ENCODE measurements at regions not wholly inside any gene's neighbourhood (a gene's known extent, or its start where the extent isn't known, plus 50 kb on each side); places are given as distances from the start of the nearest gene placed in this dataset.

DNA sequence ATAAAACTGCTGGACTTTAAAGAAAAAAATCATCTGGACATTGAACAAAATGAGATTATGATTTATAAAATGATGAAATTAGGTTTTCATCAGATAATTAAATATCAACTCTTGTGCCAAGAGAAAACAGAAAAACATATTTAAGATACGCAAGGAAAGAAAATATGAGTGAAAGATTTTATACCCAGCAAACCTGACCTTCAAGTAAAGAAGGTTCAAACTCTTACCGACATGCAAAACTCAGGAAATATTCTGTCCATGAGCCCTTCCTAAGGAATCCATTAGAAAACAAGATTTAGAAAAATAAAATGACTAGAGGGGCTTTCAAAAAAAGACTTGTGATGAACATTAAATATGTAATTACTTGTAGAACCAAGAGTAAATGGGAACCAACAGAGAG, 257.2 kb upstream of the ARID1B start:
- no peak for DNase-seq (ENCODE audit: low read depth)

DNA sequence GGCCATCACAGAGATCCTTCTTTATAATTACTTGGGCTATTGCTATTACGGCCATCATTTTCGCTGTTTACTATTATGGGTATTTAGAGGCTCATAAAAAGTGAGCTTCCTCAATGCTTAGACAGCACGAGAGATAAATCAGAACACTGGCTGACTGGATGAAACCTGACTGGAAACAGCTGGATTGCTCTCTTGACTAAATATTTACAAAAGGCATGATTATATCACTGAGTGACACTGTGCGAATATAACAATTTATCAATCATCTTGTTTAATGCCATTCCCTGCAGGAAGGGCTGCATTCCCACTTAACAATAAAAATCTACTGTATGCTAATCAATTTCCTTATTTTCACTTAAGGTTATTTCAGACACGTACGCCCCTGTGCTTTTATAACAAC, 260.1 kb upstream of the ARID1B start:
- DNase-seq (ENCODE audit: low read depth): no peak

DNA sequence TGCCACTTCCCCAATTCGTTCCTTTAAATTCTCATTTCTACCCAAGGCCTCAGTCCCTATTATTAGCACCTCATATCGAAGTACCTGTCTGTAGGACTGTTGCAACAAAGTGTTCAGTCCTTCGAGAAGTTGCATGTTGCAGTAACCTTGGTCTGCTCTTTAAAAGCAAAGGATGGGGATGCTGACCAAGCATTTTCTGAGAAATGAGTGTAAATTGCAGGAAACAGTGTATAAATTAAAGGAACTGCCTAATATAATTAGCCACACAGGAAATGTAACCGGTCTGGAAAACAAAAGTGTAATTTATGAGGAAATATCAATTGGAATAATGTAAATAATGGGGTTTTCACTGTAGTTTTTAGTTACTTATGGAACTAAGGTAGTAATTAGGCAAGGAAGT, 261.9 kb upstream of the ARID1B start:
- no peak for DNase-seq (ENCODE audit: low read depth)

DNA sequence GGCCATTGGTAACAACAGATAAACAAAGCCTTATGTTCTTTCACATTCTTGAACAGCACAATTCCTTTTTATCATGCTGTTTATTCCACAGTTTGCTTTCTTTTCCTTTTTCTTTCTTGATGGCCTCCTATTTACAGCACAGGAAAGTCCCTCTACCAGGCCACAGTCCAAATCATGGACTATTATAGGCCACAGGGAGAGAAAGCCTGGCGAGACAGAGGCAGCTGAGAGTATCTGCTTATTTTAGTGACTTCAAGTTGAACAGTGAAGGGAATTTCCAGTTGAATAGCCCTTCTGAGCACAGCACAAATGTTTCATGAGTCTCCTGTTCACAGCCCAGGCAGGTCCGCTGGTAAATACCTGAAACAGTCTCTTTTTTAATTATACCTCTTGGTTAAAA, 263.7 kb upstream of the ARID1B start:
- DNase-seq (ENCODE audit: low read depth): no peak

DNA sequence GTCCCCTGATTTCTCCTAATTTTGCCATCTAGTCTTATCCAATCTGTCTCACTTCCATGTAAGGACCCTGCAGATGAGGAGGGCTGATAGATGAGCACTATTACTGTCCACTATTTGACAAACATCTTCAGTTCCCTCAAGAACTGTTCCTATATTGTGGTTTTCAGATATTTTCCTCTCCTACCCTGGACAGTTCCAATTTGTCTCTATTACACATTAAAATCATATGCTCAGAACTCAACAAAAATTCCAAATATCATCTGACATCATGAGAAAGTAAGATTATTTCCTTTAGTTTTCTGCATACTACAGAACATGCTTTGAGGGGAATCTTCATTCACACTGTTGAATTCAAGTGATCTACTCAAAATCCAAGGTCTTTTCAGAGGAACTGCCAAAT, 265.6 kb upstream of the ARID1B start:
- no peak for DNase-seq (ENCODE audit: low read depth)

DNA sequence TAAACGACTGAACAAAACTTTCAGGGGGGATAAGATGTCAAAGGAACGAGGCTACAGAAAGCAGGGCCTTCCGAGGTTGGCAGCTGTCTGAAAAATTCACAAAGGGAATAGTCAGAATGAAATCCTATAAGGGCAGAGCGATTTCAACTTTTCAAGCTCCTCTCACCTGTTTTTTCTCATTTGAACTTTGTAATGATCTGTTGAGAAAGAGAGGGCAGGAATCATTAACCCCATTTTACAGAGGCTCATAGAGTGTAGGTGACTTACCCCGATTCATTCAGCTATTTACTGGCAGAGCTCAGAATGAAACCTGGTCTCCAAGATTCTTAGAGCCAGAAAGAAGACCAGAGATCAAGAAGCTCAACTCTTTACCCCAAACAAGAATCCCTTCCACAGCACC, 266.1 kb upstream of the ARID1B start:
- no peak for DNase-seq (ENCODE audit: low read depth)

DNA sequence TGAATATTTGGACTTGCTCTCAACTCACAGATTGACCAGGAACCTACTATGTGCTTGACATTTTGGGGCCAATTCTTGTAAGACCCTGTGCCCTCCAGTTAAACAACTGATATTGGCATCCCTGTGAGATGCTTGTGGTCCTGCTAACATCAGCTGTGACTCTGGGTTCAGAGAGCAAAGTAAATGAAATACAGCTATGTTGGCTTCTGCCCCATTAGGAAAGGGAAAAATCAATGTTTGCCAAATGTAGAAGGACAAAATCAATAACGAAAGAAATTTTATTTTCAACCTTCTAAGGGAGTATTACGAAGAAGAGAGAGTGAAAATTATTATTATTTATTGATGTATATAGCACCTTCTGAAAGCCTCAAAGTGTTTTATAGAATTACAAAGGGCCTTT, 266.9 kb upstream of the ARID1B start:
- no peak for DNase-seq (ENCODE audit: low read depth)

DNA sequence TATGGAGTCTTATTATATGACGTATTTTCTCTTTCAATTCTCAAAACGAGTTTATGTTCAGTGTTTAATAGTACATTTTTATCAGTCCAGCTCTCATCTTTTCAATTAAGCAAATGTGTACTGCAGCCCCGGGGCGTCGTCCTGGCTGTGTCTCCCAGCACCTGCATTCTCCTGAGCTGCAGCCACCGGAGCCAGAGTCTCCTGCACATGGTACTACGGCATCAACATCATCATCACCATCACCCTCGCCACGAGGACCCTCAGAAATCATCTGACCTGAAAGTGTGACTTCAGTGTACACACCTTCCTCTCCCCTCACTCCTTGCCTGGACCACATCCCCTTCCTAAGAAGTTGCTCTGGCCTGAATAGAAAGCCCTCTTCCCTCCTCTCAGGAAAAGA, 267.7 kb upstream of the ARID1B start:
- DNase-seq (ENCODE audit: low read depth): no peak

DNA sequence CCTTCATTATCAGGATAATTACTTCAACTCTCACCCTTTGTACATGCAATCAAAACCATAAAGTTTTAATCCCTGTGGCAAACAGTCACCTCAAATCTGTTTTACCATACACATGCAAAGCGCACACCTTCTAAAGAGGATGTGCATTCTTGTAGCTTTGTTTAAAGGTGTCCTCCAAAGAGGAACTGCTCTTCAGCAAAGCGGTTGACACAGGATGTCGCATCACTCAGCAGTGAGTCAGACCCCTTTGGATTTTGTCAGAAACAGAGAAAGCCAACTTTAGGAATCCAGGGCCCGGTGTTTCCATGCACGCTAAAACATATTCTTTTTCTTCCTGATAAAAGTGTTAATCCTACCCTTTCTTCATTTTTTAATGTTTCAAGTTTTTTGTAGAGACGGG, 268.3 kb upstream of the ARID1B start:
- no peak for DNase-seq (ENCODE audit: low read depth)

DNA sequence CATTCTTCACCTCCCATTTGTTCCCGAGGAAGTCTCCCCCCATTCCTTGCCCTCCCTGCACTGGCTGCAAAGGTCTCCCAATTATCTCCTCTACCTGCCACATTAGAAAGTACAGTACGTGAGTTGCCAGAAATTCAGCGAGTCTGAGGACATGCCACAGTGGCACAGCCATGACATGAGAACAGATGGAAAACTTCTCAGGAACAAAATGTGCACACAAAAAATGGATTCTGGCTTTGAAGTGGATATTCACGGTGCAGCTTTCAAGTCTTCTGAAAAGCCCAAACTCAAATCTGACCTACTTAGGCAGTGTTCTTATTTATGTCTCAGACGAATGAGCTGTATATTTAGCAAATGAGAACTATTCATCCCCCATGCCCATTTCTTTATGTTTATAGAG, 269.1 kb upstream of the ARID1B start:
- no peak for DNase-seq (ENCODE audit: low read depth)

DNA sequence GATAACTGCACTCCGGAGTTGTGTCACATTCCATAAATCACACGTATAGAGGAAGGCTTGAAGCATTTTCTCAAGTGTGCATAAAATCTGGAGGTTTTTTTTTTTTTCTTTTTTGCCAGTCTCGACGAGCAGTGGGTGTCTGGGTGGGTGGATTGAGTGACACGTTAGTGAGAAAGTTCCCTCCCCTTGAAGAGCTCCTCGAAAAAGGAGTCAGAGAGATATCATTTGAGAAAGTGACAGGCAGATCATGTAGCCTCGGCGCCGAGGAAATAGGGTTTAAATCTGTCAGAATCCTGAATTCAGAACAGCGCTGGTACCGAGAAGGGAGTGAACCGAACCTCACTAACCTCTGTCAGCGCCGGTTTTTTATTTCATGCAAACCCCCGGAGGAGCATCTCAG, 269.5 kb upstream of the ARID1B start:
- no peak for DNase-seq (ENCODE audit: low read depth)

DNA sequence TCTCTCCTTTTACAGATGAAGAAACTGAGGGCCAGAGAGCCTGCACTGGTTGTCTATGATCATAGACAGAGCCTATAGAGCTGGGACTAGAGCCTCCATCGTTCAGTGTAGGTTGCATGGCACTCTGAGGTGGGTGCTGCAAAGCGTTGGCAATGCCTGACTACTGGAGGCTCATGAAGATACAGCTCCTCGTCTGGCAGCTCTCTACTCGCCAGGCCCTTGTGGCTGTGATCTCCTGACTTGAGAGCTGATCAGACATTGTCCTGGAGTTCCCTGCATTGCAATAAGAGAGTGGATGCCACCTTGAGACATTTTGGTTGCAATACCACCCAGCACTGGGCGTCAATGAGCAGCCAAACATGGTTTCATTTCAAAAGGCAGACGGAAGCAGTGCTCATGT, 270.1 kb upstream of the ARID1B start:
- no peak for DNase-seq (ENCODE audit: low read depth)

DNA sequence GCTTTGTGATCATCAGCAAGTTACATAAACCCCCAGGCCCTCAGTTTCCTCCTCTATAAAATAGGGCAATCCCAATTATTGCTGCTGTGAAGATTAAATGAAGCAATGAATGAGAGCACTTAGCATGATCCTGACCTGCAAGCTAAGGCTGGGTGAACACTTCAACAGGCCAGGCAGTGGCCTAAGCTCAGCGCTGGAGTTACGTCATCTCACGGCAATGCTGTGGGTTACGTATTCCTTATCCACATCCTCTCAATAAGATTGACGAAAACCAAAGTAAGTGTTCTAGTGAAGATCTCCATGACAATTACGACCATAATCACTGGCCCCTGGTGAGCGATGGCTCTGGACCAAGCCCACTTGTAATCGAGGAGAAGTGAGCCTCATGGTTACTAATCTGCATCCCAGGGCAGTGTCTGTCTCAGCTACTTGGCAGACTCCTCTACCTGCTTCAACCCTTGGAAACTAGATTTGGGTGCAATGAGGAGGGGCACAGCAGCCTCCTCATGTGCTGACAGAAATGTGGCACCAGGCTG, 274.1 kb upstream of the ARID1B start:
- DNase-seq (ENCODE audit: low read depth): no peak

DNA sequence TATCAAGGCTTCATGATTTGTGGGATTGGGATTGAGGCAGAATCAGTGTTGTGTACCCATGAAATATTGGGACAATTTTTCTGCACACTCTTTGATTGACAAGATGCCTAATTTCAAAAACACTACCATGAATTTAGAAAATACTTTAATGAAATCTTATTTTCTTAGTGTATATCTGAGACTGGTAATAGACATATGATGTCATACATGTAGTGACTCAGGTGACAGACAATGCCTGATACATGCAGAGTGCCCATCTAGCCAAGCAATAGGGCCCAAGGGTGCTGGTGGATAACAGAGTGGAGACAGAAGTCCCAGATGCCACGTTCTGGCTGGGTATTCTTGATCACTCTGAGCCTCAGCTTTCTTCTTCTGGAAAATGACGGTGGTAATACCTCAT, 279.6 kb upstream of the ARID1B start:
- no peak for DNase-seq (ENCODE audit: low read depth)

DNA sequence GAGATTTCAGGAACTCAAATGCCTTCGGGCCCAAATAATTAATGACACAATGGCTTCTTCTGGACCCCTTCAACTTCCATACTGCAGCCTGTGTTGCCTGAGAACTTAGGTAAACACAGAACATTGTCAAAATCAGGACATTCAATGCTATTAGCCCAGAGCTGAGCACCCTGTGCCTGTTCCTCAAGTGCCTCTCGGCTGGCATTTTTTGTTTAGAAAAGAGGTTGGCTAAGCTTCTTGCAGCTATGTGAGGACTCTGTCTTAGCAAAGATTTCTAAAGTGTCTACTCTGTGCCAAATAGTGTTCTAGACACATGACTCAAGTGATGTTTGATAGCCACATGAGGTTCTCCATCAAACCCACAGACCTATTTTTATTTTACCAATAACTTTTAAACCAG, 289.3 kb upstream of the ARID1B start:
- no peak for DNase-seq (ENCODE audit: low read depth)

DNA sequence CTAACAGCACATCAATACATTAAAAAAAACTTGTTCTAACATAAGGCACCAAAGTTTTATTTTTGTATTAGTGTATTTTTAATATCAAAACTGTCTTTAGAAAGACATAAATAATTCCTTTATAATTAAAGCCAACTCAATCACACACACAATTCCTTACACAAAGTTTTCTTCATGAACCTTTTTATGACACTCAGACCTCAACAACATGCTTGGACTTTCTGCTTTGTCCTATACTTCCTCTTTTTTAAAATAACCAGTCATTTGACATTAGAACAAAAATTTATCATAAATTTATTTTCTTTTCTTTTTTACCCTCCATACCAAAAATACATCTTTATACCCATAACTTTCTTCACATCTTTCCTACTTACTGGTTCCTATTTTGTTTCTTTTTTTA, 292.0 kb upstream of the ARID1B start:
- DNase-seq (ENCODE audit: low read depth): no peak

DNA sequence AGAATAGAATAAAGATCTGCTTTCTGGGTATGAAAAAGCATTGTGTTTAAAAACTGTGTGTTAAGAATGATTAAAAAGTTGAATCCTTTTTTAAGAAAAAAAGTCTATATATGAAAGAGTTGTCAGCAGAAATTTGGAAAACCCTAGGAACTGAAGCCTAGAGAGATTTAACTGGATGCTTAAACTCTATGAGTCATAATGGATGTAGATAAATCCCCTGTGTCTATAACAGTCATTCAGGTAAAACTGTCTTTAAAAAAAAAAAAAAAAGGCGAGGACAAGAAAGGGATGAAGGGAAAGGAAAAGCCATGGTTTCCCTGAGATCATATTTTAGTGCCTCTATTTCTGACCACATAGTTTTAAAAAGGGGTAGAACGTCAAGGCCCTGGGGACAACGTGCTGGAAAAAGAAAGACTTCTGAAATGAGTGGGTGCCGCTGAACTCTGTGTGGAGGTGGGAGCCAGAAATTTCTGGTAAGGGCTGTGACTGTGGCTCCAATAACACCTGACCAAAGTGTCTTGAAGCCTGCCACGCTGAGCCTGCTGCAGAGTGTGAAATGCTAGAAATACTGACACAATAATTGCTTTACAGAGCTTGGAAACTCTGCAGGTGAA, 302.6 kb upstream of the ARID1B start:
- no peak for DNase-seq (ENCODE audit: low read depth)

DNA sequence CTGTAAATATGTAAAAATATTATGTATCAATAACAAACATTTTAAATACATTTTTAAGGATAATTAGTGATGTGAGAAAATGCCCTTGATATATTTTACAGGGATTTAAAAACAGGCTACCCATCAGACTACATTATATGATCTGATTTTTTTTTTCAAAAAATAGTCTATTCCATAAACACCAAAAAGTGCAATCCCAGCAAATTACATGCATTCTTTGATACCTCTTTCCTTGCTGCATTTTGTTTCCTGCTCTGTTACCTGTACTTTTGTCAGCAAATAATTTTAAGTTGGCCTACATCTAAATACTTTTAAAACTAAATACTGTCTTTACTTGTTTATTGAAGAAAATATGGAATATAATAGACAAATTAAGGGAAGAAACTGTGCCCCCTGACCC, 306.2 kb upstream of the ARID1B start:
- no peak for DNase-seq (ENCODE audit: low read depth)

DNA sequence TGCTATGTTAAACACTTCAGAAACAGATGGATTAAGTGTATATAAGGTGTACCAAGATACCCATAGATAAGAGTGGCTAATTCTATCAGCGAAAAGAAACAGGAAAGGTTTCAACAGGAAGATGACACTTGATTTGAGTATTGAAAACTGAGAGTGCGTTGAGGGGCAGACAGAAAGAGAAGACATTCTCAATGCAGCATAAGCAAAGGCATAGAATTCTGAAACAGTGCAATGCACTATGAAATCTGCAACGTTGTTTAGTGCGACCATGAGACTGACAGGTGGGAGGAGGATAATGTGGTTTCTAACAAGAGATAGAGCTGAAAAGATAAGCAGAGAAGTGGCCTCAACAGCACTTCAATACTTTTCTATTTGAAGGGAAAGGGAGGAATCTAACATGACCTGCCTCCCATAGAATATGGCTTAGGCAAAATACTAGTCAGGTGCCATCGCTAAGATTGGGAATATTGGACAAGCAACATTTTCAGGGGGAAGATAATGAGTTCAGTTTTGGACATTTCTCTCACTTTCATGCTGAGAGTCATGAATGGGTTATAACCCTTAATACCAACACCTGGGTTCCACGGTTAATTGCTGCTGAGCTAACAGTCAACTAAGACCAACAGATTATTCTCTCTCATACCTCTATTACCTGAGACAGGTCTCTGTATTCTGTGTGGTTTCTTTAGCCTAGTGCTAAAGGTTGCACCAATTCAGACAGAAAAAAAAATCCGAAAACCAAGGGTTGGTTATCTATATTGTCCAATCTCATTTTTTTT, 312.9 kb upstream of the ARID1B start:
- no peak for DNase-seq (ENCODE audit: low read depth)

DNA sequence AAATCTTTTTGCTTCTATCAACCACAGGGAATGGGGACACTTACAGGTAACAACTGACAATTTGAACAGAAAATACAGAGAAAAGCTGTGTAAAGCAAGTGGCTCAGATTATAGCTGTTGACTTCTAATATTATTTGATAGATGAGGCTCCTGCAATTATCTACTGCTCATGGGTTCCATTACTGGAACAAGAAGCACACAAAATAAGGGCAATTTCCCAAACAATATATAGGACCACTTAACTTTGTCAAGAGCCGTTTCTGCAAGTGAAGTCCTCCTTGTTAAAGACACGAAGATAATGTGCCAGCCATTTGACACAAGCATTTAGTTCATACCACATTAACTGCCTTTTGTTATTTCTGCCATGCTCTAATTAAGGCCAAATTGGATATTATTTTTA, 315.5 kb upstream of the ARID1B start:
- DNase-seq (ENCODE audit: low read depth): no peak

DNA sequence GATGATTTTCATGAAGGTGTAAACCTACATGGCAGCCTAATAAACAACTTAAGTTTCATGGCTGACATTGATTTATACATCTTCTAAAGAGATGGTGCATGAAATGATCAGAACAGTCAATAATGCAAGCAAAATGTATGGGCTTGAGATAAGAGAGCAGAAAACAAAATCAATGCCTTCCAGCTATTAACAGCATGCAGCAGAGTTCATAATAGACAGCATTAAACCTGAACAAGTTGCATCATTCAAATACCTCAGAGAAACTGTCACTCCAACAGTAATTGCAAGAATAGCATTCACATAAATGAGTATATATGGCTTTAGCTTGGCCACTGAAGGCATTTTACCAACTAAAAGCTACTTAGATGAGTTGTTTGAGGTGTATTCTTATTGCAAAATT, 319.6 kb upstream of the ARID1B start:
- DNase-seq (ENCODE audit: low read depth): no peak

DNA sequence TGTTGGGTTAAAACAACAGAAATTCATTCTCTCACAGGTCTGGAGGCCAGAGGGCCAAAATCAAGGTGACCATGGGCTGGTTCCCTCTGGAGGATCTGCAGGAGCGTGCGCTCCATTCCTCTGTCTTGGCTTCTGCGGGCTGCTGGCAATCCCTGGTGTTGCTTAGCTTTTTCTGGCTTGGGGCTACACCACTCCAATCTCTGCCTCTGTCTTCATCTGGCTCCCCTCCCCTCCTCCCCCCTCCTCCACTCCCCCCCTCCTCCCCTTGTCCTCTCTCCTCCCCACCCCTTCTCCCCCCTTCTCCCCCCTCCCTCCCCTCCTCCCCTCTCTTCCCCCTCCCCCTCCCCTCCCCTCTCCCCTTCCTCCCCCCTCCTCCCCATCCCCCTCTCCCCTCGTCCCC, 321.3 kb upstream of the ARID1B start:
- DNase-seq (ENCODE audit: low read depth): no peak

DNA sequence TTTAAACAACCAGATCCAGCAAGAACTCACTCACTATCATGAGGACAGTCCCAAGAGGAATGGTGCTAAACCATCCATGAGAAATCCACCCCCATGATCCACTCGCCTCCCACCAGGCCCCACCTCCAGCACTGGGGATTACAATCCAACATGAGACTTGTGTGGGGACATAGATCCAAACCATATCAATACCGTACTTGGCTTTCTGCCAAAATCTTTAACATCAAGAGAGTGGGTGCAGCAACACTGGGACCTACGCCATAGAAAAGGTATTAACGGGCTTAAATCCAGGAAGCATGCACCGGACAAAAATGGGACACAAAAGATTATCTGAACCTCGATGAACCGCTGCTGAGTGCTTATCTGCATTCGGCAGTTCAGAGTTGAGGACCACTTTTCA, 322.3 kb upstream of the ARID1B start:
- DNase-seq (ENCODE audit: low read depth): no peak

DNA sequence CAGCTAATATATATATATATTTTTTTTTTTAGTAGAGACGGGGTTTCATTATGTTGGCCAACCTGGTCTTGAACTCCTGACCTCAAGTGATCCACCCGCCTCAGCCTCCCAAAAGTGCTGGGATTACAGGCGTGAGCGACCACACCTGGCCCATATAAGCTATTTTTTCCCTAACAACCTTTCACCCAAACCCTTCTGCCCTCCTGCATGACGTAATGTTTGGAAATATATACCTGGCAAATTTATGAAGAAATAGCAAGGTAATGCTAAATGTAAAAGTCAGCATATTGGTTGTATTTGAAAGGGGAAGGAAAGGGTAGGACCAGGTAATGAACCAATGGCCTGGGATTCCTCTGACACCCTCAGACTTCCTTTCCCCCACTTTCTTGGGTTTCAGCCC, 325.5 kb upstream of the ARID1B start:
- no peak for DNase-seq (ENCODE audit: low read depth)
